ENCODE measurements at regions not wholly inside any gene's neighbourhood (a gene's known extent, or its start where the extent isn't known, plus 50 kb on each side); places are given as distances from the start of the nearest gene placed in this dataset.

- no peak for TF ChIP-seq CTCF (IDR thresholded peaks at IDR 0.05; ENCODE audit: insufficient read depth, missing control alignments)
- FAIRE-seq, result no peak
- no peak for DNase-seq (ENCODE audit: insufficient read length, low spot score)
Measured at GRCh38 chr3:152945556-152945955, 110.6 kb downstream of the P2RY1 start.

DNA sequence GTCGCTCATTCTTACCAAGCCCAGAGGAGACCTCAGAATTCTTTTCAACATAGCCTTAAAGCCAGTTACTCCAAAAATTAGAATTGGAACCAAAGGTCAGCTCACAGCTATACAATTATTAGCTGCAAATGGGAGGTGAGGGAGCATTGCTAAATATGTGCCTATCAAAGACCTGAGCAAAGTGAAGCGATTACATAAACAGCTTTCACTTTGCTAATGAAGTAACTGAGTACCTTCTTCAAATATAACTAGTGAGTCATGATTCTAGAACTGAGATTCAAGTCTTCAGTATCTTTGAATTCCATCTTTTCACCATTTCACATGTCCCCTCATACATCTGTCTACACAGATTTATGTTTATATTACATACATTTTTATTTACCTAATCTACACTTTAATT is 122.6 kb downstream of the P2RY1 start:
- no peak for FAIRE-seq
- DNase-seq (ENCODE audit: insufficient read length, low spot score), result no peak
- TF ChIP-seq CTCF (IDR thresholded peaks at IDR 0.05; ENCODE audit: insufficient read depth, missing control alignments), result no peak

GRCh38 chr3:152959307-152959706 is 124.4 kb downstream of the P2RY1 start:
- TF ChIP-seq CTCF (IDR thresholded peaks at IDR 0.05; ENCODE audit: insufficient read depth, missing control alignments), result no peak
- FAIRE-seq (no peak), DNase-seq (ENCODE audit: insufficient read length, low spot score) (no peak)

DNA sequence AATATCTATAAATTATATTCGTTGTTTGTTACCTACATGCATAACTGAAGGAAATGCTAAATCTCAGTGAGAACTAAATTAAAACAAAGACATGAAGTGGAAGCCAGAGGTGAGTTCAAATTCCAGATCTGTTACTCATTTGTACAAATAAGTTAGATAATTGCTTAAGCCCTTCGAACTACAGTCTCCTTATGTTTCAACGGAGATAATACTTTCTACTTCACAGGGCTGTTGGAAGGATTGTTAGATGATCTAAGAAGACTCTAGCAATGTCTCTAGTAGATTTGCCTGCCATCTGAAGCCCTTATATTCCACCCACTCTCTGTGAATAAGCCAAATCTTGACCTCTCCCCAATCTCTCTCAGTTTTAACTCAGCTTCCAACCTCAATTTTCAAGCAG is 125.8 kb downstream of the P2RY1 start:
- no peak for TF ChIP-seq CTCF (IDR thresholded peaks at IDR 0.05; ENCODE audit: insufficient read depth, missing control alignments)
- FAIRE-seq (no peak), DNase-seq (ENCODE audit: insufficient read length, low spot score) (no peak)

- TF ChIP-seq CTCF (IDR thresholded peaks at IDR 0.05; ENCODE audit: insufficient read depth, missing control alignments), result peak; percentile 42
- no peak for FAIRE-seq
- no peak for DNase-seq (ENCODE audit: insufficient read length, low spot score)
Measured at GRCh38 chr3:152961323-152961722, 126.4 kb downstream of the P2RY1 start.

DNA sequence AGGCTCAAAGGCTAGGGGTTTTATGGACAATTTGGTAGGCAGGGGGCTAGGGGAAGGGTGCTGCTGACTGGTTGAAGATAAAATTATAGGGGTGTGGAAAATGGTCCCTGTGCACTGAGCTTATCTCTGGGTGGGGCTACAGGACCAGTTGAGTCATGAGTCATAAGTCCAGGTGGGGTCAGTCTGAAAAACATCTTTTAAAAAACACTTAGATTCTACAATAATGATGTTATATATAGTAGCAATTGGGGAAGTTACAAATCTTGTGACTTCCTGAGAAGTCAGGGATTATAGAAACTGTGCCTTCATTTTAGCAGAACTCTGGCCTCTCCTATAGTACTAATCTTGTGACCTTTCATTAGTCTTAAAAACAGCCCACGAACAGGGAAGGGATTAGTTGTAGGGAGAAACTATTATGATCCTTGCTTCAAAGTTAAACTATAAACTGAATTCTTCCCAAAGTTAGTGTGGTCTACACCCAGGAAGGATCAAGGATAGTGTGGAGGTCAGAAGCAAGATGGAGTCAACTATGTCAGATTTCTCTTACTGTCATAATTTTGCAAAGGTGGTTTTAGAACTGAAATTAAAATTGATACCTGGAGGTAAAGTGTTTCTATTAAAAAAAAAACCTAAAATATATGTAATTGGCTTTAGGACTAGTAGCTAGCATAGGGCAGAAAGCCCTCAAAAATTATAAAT is 130.1 kb downstream of the P2RY1 start:
- DNase-seq (ENCODE audit: insufficient read length, low spot score) (no peak), FAIRE-seq (no peak)
- TF ChIP-seq CTCF (IDR thresholded peaks at IDR 0.05; ENCODE audit: insufficient read depth, missing control alignments), result no peak

DNA sequence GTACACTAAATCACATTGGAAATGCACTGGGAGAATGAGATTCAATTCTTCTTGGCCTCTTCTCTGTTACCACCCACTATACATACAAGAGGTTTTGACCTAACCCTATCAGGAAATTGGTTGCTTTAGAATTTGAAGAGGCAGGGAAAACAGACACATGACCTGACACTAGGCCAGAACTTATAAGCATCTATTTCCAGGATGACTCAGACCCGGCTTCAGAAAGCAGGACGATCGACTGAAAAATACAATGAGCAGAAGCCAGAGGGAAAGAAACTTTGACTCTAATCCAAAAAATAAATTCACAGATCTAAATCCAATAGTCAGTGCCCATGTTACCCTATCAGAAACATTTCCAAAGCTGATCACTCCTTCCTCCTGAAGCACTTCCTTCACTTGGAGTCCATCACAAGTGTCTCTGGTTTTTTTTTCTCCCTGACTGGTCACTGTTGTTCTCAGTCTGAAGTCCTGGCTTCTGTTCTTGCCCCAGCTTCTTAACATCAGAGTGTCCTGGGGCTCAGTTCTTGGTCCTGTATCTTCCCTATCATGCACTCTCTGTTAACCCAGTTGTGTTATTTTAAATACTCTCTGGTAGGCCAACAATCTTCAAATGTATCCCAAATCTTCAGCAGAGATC is 133.6 kb downstream of the P2RY1 start:
- DNase-seq (ENCODE audit: insufficient read length, low spot score) (no peak), FAIRE-seq (no peak)
- no peak for TF ChIP-seq CTCF (IDR thresholded peaks at IDR 0.05; ENCODE audit: insufficient read depth, missing control alignments)

Data from D721Med (cell line).